Mammary epithelial cell (primary cell): ENCODE measurements at regions not wholly inside any gene's neighbourhood (a gene's known extent, or its start where the extent isn't known, plus 50 kb on each side); places are given as distances from the start of the nearest gene placed in this dataset.

Experiments used
- EZH2 ChIP-seq: IDR thresholded peaks from 2 replicates; pipeline ENCODE4 v1.6.1; 2012; ENCODE audit warnings: low read length, inconsistent platforms, borderline replicate concordance
- TF ChIP-seq, protein P1 (sequence below), 2 donors: IDR thresholded peaks in 1 of 2; conservative IDR thresholded peaks in 1 of 2; 2 replicates each; pipeline ENCODE4 v1.5.1; 2011 to 2012; ENCODE audit warnings: inconsistent platforms in 2 of 2, low read length in 2 of 2, mild to moderate bottlenecking in 2 of 2, control low read depth in 1 of 2, low read depth in 1 of 2; ENCODE audit not compliant: insufficient read depth in 1 of 2; ENCODE audit errors: extremely low read depth in 1 of 2

DNA sequence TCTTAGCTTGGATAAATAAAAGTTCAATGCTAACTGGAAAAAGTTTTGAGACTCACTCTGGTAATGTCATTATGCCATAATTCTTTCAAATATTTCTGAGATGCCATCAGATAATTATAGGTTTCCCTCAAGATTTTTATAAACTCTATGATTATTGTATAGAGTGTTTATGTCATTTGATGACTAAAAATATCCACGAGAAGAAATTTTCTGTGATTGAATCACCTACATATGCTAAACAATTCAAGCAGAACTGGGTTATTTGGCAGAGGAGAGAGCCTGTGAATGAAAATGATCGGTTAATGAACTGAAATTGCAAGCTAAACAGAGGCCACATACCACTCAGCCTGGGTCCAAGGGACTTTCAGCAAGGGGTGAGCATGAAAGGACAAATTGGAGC is 92.6 kb upstream of the TSC22D1 start:
- TF ChIP-seq, protein P1, sequence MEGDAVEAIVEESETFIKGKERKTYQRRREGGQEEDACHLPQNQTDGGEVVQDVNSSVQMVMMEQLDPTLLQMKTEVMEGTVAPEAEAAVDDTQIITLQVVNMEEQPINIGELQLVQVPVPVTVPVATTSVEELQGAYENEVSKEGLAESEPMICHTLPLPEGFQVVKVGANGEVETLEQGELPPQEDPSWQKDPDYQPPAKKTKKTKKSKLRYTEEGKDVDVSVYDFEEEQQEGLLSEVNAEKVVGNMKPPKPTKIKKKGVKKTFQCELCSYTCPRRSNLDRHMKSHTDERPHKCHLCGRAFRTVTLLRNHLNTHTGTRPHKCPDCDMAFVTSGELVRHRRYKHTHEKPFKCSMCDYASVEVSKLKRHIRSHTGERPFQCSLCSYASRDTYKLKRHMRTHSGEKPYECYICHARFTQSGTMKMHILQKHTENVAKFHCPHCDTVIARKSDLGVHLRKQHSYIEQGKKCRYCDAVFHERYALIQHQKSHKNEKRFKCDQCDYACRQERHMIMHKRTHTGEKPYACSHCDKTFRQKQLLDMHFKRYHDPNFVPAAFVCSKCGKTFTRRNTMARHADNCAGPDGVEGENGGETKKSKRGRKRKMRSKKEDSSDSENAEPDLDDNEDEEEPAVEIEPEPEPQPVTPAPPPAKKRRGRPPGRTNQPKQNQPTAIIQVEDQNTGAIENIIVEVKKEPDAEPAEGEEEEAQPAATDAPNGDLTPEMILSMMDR (conservative IDR thresholded peaks at IDR 0.05 in 1 of 2, IDR thresholded peaks at IDR 0.05 in 1 of 2; ENCODE audit: extremely low read depth in 1 of 2, insufficient read depth in 1 of 2, low read depth in 1 of 2, low read length in 2 of 2), result no peak
- TF ChIP-seq EZH2, result no peak
